Neural progenitor cell (in vitro differentiated cells): ENCODE measurements at regions not wholly inside any gene's neighbourhood (a gene's known extent, or its start where the extent isn't known, plus 50 kb on each side); places are given as distances from the start of the nearest gene placed in this dataset.

ENCODE experiments used
- DNase-seq: peaks from one replicate; pipeline ENCODE4 v3.0.0-alpha.2; 2016; ENCODE audit warnings: low spot score
- H2AFZ ChIP-seq: fragments of 200-600 bp; sonication (generic); replicated peaks from 2 replicates; pipeline ENCODE4 v1.6.1; 2016; ENCODE audit warnings: antibody characterized with exemption
- H3F3A ChIP-seq: fragments of 200-600 bp; sonication (generic); 2 replicates; pipeline ENCODE4 v1.6.1; 2016; ENCODE audit warnings: antibody characterized with exemption, low read depth
- H3K27ac ChIP-seq: fragments of 200-600 bp; sonication (generic); 2 replicates; pipeline ENCODE4 v1.5.1; 2016; ENCODE audit warnings: mild to moderate bottlenecking
- H3K27me3 ChIP-seq: fragments of 200-600 bp; sonication (generic); 2 replicates; pipeline ENCODE4 v1.6.1; 2016; ENCODE audit warnings: mild to moderate bottlenecking, moderate library complexity
- H3K36me3 ChIP-seq: fragments of 200-600 bp; sonication (generic); 2 replicates; pipeline ENCODE4 v1.5.1; 2016
- H3K4me1 ChIP-seq: fragments of 200-600 bp; sonication (generic); 2 replicates; pipeline ENCODE4 v1.6.1; 2016; ENCODE audit warnings: mixed run types
- H3K4me2 ChIP-seq: fragments of 200-600 bp; sonication (generic); 2 replicates; pipeline ENCODE4 v1.6.1; 2016
- H3K4me3 ChIP-seq: fragments of 200-600 bp; sonication (generic); 2 replicates; pipeline ENCODE4 v1.5.1; 2016
- H3K79me2 ChIP-seq: fragments of 200-600 bp; sonication (generic); 2 replicates; pipeline ENCODE4 v1.6.1; 2016; ENCODE audit warnings: low read depth
- H3K9ac ChIP-seq: fragments of 200-600 bp; sonication (generic); 2 replicates; pipeline ENCODE4 v1.6.1; 2016
- H3K9me3 ChIP-seq: fragments of 200-600 bp; sonication (generic); 2 replicates; pipeline ENCODE4 v1.5.1; 2016; ENCODE audit warnings: low read depth
- H4K20me1 ChIP-seq: fragments of 200-600 bp; sonication (generic); 2 replicates; pipeline ENCODE4 v1.6.1; 2016; ENCODE audit warnings: low read depth
- H3K27ac Mint-ChIP-seq: 3 replicates; pipeline ENCODE4 v1.8.0; 2021; ENCODE audit warnings: mixed read lengths
- H3K27me3 Mint-ChIP-seq: 2 replicates; pipeline ENCODE4 v1.8.0; 2022; ENCODE audit warnings: low read depth, mild to moderate bottlenecking, inconsistent platforms, moderate library complexity, mixed read lengths; ENCODE audit not compliant: insufficient read depth
- H3K36me3 Mint-ChIP-seq: 3 replicates; pipeline ENCODE4 v1.8.0; 2021; ENCODE audit warnings: mixed read lengths
- H3K4me1 Mint-ChIP-seq: 3 replicates; pipeline ENCODE4 v1.8.0; 2021; ENCODE audit warnings: mixed read lengths
- H3K4me3 Mint-ChIP-seq: 3 replicates; pipeline ENCODE4 v1.8.0; 2021; ENCODE audit warnings: mild to moderate bottlenecking, moderate library complexity, mixed read lengths
- H3K9me3 Mint-ChIP-seq: 3 replicates; pipeline ENCODE4 v1.8.0; 2020; ENCODE audit warnings: mixed read lengths
- EZH2 ChIP-seq: fragments of 200-600 bp; sonication (generic); IDR thresholded peaks from 2 replicates; pipeline ENCODE4 v1.6.1; 2017; ENCODE audit warnings: antibody characterized with exemption, mild to moderate bottlenecking, moderate library complexity
- EZH2phosphoT487 ChIP-seq: fragments of 200-600 bp; sonication (generic); IDR thresholded peaks from 2 replicates; pipeline ENCODE4 v1.6.1; 2017; ENCODE audit warnings: antibody characterized with exemption
- TF ChIP-seq, protein P1 (sequence below): fragments of 200-600 bp; sonication (generic); IDR thresholded peaks from 2 replicates; pipeline ENCODE4 v1.5.1; 2017; ENCODE audit warnings: antibody characterized with exemption, mild to moderate bottlenecking

DNA sequence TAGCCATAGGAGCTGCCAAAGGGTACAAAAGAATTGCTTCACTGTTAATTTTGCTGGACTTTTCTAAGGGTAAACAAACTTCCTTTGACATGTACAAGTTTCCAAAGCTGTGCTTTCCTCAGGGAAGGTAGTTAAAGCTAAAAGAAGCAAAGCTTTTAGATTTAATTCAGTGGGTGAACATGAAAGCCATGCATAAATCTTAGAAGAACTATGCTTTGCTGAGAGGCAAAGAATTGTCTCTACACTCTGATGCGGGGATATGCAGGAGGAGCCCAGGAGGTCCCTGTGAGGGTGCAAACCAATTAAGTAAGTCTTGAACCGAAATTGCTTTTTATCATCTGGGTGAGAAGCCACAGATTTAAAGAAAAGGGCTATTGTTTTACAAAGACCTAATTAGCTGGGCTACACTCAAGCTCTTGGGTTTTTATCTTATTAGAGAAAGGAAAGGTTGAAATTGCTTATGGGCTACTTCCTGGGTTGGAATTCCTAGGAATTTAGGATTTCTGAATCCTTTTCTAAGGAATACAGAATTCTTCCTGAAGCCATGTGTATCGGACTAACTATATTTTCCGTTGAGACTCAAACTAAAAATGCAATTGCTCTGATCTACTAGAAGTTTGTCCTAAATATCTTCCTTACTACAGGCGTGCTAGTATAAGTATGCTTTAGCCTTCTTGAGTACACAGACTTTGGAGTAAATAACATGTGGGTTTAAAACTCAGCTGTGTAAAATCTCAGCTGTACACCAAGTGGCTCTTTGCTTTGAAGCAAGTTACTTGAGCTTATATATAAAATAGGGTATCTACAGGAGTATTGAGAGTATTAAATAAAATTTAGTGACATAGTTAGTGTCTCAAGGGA, 188.4 kb upstream of the ANK2 start:
- H3K27me3 ChIP-seq, result no peaks in the 10 kb centered on the region
- H3K27ac Mint-ChIP-seq, result peak overlapping the region; percentile 97
- peaks cover 53% of the 10 kb centered on the region for H3K79me2 ChIP-seq
- peaks cover 4% of the 10 kb centered on the region for H3K36me3 ChIP-seq
- peak overlapping the region; percentile 69 for H3K4me3 Mint-ChIP-seq
- peaks cover 72% of the 10 kb centered on the region for H3K4me1 ChIP-seq
- peak overlapping the region; percentile 76 for H3K4me2 ChIP-seq
- peaks cover 2% of the 10 kb centered on the region for H3K27me3 Mint-ChIP-seq
- no peaks in the 10 kb centered on the region for H4K20me1 ChIP-seq
- peaks cover 3% of the 10 kb centered on the region for H3K9me3 Mint-ChIP-seq
- peak overlapping the region; percentile 25 for H3K4me3 ChIP-seq
- DNase-seq, result peak; percentile 83
- peaks cover 40% of the 10 kb centered on the region for H3K4me1 Mint-ChIP-seq
- peak overlapping the region; percentile 99 for H3K27ac ChIP-seq
- H3K9me3 ChIP-seq, result no peaks in the 10 kb centered on the region
- H3K9ac ChIP-seq, result no peak overlapping the region
- no peak overlapping the region for H2AFZ ChIP-seq
- H3K36me3 Mint-ChIP-seq, result peaks cover 2% of the 10 kb centered on the region
- TF ChIP-seq, protein P1, sequence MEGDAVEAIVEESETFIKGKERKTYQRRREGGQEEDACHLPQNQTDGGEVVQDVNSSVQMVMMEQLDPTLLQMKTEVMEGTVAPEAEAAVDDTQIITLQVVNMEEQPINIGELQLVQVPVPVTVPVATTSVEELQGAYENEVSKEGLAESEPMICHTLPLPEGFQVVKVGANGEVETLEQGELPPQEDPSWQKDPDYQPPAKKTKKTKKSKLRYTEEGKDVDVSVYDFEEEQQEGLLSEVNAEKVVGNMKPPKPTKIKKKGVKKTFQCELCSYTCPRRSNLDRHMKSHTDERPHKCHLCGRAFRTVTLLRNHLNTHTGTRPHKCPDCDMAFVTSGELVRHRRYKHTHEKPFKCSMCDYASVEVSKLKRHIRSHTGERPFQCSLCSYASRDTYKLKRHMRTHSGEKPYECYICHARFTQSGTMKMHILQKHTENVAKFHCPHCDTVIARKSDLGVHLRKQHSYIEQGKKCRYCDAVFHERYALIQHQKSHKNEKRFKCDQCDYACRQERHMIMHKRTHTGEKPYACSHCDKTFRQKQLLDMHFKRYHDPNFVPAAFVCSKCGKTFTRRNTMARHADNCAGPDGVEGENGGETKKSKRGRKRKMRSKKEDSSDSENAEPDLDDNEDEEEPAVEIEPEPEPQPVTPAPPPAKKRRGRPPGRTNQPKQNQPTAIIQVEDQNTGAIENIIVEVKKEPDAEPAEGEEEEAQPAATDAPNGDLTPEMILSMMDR, result no peak
- TF ChIP-seq EZH2, result no peak
- no peak for TF ChIP-seq EZH2phosphoT487
- peaks cover 64% of the 10 kb centered on the region for H3F3A ChIP-seq

DNA sequence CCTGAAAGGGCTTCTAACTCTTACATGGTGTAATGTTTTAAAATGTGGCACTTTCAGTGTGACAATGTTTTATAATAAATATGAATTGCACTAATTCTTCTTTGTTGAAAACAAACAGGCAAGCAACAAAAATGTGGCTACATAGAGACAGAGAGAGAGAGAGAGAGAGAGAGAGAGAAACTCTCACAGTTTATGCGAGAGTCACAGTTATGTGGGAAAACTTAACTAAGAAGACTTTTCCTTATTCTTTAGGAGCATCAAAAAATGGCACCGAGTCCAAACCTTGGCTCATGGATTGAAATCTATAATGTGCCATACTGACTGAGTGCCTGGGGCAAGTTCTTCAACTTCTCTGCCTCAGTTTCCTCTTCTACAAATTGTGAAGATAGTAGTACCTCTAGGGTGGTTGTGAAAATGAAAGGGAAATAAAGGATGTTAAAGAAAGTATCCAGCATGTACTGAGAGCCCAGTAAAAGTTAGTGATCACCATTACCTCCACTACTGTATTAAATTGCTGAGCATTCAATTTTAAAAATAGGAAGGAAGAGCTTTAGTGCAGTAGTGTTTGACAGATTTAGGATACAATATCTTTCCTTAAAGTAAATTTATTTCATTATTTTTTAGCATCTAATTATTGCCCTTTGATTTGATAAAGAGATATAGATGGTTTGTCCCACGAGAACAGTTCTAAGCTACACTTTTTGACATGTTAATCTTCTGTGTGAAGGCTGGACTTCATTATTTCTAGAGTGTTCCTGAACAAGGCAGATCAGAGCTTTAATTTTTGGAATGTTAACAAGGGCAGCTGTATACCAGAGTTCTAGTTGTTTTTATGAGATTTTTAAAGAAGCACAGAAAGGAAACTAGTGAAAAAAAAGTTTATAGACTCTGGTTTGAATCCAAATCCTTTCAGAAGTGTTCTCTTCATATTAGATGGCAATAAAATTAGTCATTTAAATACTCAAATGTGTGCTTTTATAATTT, 187.5 kb upstream of the ANK2 start:
- Histone ChIP-seq H3K9me3 (no peaks in the 10 kb centered on the region), H3K4me1 (peaks cover 75% of the 10 kb centered on the region), H2AFZ (no peak overlapping the region), H3K36me3 (peaks cover 4% of the 10 kb centered on the region), H3K9ac (no peak overlapping the region), H3K79me2 (peaks cover 53% of the 10 kb centered on the region), H3K4me2 (peak overlapping the region; percentile 76), H3K27ac (peak overlapping the region; percentile 99), H4K20me1 (no peaks in the 10 kb centered on the region), H3K4me3 (peak overlapping the region; percentile 25), H3K27me3 (no peaks in the 10 kb centered on the region), H3F3A (peaks cover 64% of the 10 kb centered on the region)
- peak; percentile 14 for DNase-seq
- H3K9me3 Mint-ChIP-seq, result peaks cover 3% of the 10 kb centered on the region
- no peak overlapping the region for H3K4me3 Mint-ChIP-seq
- TF ChIP-seq, protein P1, result no peak
- TF ChIP-seq EZH2phosphoT487 (no peak), EZH2 (no peak)
- H3K27me3 Mint-ChIP-seq, result peaks cover 2% of the 10 kb centered on the region
- H3K4me1 Mint-ChIP-seq, result peaks cover 40% of the 10 kb centered on the region
- H3K36me3 Mint-ChIP-seq, result peaks cover 2% of the 10 kb centered on the region
- peak overlapping the region; percentile 97 for H3K27ac Mint-ChIP-seq

DNA sequence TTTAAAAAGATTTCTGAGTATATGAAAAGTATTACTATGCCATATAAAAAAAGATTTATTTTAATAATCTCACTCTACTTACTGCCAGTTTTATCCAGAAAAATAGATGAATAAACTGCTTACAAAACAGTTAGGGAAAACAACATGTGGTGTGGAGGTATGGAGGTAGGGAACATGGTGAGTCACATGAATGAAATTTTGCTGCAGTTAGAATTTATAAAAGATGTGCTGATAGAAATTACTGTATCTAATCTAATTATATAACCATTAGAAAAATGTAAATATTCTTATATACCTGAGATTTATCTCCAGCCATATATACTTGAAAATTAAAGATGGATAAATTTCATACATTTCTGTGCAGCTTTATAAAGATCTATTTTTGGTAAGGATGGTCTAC, 184.0 kb upstream of the ANK2 start:
- Mint-ChIP-seq H3K27me3 (no peaks in the 10 kb centered on the region), H3K4me1 (peaks cover 22% of the 10 kb centered on the region)
- no peaks in the 10 kb centered on the region for H3K9me3 ChIP-seq

More for the DNA sequence above, 184.0 kb upstream of the ANK2 start:
- peaks cover 38% of the 10 kb centered on the region for H3F3A ChIP-seq
- DNase-seq, result no peak
- H3K79me2 ChIP-seq, result peaks cover 70% of the 10 kb centered on the region
- TF ChIP-seq, protein P1, result no peak
- TF ChIP-seq EZH2, result no peak
- TF ChIP-seq EZH2phosphoT487, result no peak
- H3K9me3 Mint-ChIP-seq, result peaks cover 3% of the 10 kb centered on the region
- H3K4me3 ChIP-seq, result no peak overlapping the region
- H2AFZ ChIP-seq, result no peak overlapping the region
- H3K4me3 Mint-ChIP-seq, result no peak overlapping the region
- H3K27ac ChIP-seq, result peak overlapping the region; percentile 51
- peaks cover 2% of the 10 kb centered on the region for H3K36me3 Mint-ChIP-seq
- peaks cover 40% of the 10 kb centered on the region for H3K4me1 ChIP-seq
- H3K27me3 ChIP-seq, result no peaks in the 10 kb centered on the region
- no peaks in the 10 kb centered on the region for H4K20me1 ChIP-seq
- peaks cover 8% of the 10 kb centered on the region for H3K36me3 ChIP-seq
- H3K27ac Mint-ChIP-seq, result no peak overlapping the region
- no peak overlapping the region for H3K9ac ChIP-seq
- H3K4me2 ChIP-seq, result no peak overlapping the region
